ENCODE measurements at regions not wholly inside any gene's neighbourhood (a gene's known extent, or its start where the extent isn't known, plus 50 kb on each side); places are given as distances from the start of the nearest gene placed in this dataset.

- no peak for DNase-seq
These were observed 58.2 kb upstream of the LMO1 start for GRCh38 chr11:8321876-8322275.

DNA sequence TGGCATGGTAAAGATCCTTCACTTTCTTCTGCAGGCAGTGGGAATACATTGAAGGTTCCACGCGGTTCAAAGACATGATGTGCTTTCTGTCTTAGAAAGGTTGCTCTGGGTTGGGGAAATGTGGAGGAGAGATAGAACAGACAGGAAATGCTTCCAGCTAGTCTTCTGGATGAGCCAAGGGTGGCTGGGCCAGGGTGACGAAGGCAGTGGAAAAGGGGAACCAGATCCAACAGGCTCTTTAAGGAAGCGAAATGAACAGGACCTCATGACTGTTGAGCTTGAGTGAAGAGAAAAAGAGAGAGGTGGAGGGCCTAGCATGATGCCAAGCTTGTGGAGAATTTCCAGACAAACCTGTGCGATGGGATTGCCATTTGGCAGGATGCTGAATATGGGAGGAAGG, 56.4 kb upstream of the LMO1 start:
- peak; percentile 4 for DNase-seq

- DNase-seq = peak; percentile 15
These were observed 54.9 kb upstream of the LMO1 start for GRCh38 chr11:8318536-8318935.

DNA sequence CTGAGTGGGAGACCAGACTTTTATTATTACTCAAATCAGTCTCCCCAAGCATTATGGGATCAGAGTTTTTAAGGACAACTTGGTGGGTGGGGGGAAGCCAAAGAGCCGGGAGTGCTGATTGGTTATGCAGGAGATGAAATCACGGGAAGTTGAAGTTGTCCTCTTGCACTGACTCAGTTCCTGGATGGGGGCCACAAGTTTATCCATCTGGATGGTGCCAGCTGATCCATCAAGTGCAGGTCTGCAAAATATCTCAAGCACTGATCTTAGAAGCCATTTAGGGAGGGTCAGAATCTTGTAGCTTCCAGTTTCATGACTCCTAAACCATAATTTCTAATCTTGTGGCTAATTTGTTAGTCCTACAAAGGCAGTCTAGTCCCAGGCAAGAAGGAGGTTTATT, 53.5 kb upstream of the LMO1 start:
- DNase-seq = peak; percentile 24

GRCh38 chr11:8315954-8316353, 52.3 kb upstream of the LMO1 start:
- peak; percentile 17 for DNase-seq

DNA sequence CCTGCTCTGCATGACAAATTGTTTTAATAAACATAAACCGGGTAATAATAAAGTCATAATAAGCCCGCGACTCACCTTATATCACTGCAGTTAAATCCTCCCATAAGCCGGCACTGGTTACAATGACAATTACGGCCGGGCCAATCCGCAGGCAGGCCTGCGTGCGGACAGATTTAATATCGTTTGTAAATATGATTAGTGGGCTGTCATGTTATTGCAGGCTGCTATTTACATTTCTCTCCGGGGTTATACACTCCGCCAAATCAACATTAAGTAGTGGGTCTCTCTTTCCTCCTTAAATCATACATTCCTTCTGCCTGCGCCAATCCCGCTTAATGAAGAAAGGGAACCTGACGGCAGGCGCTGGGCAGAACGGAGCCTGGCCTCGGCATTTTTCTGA, 51.8 kb upstream of the LMO1 start:
- no peak for DNase-seq

DNA sequence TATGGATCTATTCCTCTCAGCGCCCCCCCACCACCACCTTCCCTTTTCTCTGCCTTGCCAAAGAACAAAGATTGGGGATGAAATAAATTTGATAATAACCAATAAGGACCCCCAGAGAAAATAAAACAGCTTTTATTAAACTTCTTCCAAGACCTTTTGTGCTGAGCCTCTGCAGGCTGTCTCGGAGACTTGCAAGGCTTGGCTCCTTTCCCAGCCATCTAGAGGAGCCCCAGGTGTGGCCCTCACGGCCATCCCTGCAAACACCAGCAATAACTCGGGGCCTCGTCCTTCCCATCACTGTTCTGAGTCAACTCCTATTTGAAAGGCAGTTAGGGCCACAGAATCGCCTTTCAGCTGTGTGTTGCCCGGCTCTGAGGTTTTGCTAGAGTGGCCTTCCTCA, 51.2 kb upstream of the LMO1 start:
- DNase-seq = peak; percentile 2

GRCh38 chr11:8313504-8314090, 49.9 kb upstream of the LMO1 start:
- DNase-seq = peak; percentile 16

Data from right forelimb (tissue), 1 donor.